Neural progenitor cell (in vitro differentiated cells): ENCODE measurements at regions not wholly inside any gene's neighbourhood (a gene's known extent, or its start where the extent isn't known, plus 50 kb on each side); places are given as distances from the start of the nearest gene placed in this dataset.

Experiments
- DNase-seq: peaks from one replicate; pipeline ENCODE4 v3.0.0-alpha.2; 2016; ENCODE audit warnings: low spot score
- H2AFZ ChIP-seq: fragments of 200-600 bp; sonication (generic); replicated peaks from 2 replicates; pipeline ENCODE4 v1.6.1; 2016; ENCODE audit warnings: antibody characterized with exemption
- H3F3A ChIP-seq: fragments of 200-600 bp; sonication (generic); 2 replicates; pipeline ENCODE4 v1.6.1; 2016; ENCODE audit warnings: antibody characterized with exemption, low read depth
- H3K27ac ChIP-seq: fragments of 200-600 bp; sonication (generic); 2 replicates; pipeline ENCODE4 v1.5.1; 2016; ENCODE audit warnings: mild to moderate bottlenecking
- H3K27me3 ChIP-seq: fragments of 200-600 bp; sonication (generic); 2 replicates; pipeline ENCODE4 v1.6.1; 2016; ENCODE audit warnings: mild to moderate bottlenecking, moderate library complexity
- H3K36me3 ChIP-seq: fragments of 200-600 bp; sonication (generic); 2 replicates; pipeline ENCODE4 v1.5.1; 2016
- H3K4me1 ChIP-seq: fragments of 200-600 bp; sonication (generic); 2 replicates; pipeline ENCODE4 v1.6.1; 2016; ENCODE audit warnings: mixed run types
- H3K4me2 ChIP-seq: fragments of 200-600 bp; sonication (generic); 2 replicates; pipeline ENCODE4 v1.6.1; 2016
- H3K4me3 ChIP-seq: fragments of 200-600 bp; sonication (generic); 2 replicates; pipeline ENCODE4 v1.5.1; 2016
- H3K79me2 ChIP-seq: fragments of 200-600 bp; sonication (generic); 2 replicates; pipeline ENCODE4 v1.6.1; 2016; ENCODE audit warnings: low read depth
- H3K9ac ChIP-seq: fragments of 200-600 bp; sonication (generic); 2 replicates; pipeline ENCODE4 v1.6.1; 2016
- H3K9me3 ChIP-seq: fragments of 200-600 bp; sonication (generic); 2 replicates; pipeline ENCODE4 v1.5.1; 2016; ENCODE audit warnings: low read depth
- H4K20me1 ChIP-seq: fragments of 200-600 bp; sonication (generic); 2 replicates; pipeline ENCODE4 v1.6.1; 2016; ENCODE audit warnings: low read depth
- H3K27ac Mint-ChIP-seq: 3 replicates; pipeline ENCODE4 v1.8.0; 2021; ENCODE audit warnings: mixed read lengths
- H3K27me3 Mint-ChIP-seq: 2 replicates; pipeline ENCODE4 v1.8.0; 2022; ENCODE audit warnings: low read depth, mild to moderate bottlenecking, inconsistent platforms, moderate library complexity, mixed read lengths; ENCODE audit not compliant: insufficient read depth
- H3K36me3 Mint-ChIP-seq: 3 replicates; pipeline ENCODE4 v1.8.0; 2021; ENCODE audit warnings: mixed read lengths
- H3K4me1 Mint-ChIP-seq: 3 replicates; pipeline ENCODE4 v1.8.0; 2021; ENCODE audit warnings: mixed read lengths
- H3K4me3 Mint-ChIP-seq: 3 replicates; pipeline ENCODE4 v1.8.0; 2021; ENCODE audit warnings: mild to moderate bottlenecking, moderate library complexity, mixed read lengths
- H3K9me3 Mint-ChIP-seq: 3 replicates; pipeline ENCODE4 v1.8.0; 2020; ENCODE audit warnings: mixed read lengths
- CTCF ChIP-seq: fragments of 200-600 bp; sonication (generic); IDR thresholded peaks from 2 replicates; pipeline ENCODE4 v1.5.1; 2017; ENCODE audit warnings: antibody characterized with exemption, mild to moderate bottlenecking
- EZH2 ChIP-seq: fragments of 200-600 bp; sonication (generic); IDR thresholded peaks from 2 replicates; pipeline ENCODE4 v1.6.1; 2017; ENCODE audit warnings: antibody characterized with exemption, mild to moderate bottlenecking, moderate library complexity
- EZH2phosphoT487 ChIP-seq: fragments of 200-600 bp; sonication (generic); IDR thresholded peaks from 2 replicates; pipeline ENCODE4 v1.6.1; 2017; ENCODE audit warnings: antibody characterized with exemption

- H3K27ac ChIP-seq, result no peak overlapping the region
These were observed 132.4 kb downstream of the NUAK1 start for GRCh38 chr12:106006382-106006781.

GRCh38 chr12:106006940-106007339 lies 131.8 kb downstream of the NUAK1 start:
- Histone ChIP-seq H3K79me2 (no peaks in the 10 kb centered on the region), H3K36me3 (no peaks in the 10 kb centered on the region), H3F3A (no peaks in the 10 kb centered on the region), H3K4me2 (no peak overlapping the region), H3K27me3 (no peaks in the 10 kb centered on the region), H4K20me1 (no peaks in the 10 kb centered on the region), H3K27ac (no peak overlapping the region), H3K4me3 (no peak overlapping the region), H3K4me1 (no peaks in the 10 kb centered on the region), H3K9me3 (no peaks in the 10 kb centered on the region), H3K9ac (no peak overlapping the region), H2AFZ (no peak overlapping the region)
- Mint-ChIP-seq H3K4me3 (no peak overlapping the region), H3K27ac (no peak overlapping the region), H3K4me1 (peaks cover 14% of the 10 kb centered on the region), H3K9me3 (peaks cover 10% of the 10 kb centered on the region), H3K36me3 (peaks cover 2% of the 10 kb centered on the region), H3K27me3 (peaks cover 7% of the 10 kb centered on the region)
- no peak for DNase-seq
- no peak for TF ChIP-seq EZH2
- no peak for TF ChIP-seq CTCF

More at GRCh38 chr12:106006382-106006781, 132.4 kb downstream of the NUAK1 start:
- Histone ChIP-seq H3K36me3 (no peaks in the 10 kb centered on the region), H3K4me3 (no peak overlapping the region), H3K4me2 (no peak overlapping the region), H2AFZ (no peak overlapping the region), H3K4me1 (no peaks in the 10 kb centered on the region), H3K27me3 (no peaks in the 10 kb centered on the region), H3K79me2 (no peaks in the 10 kb centered on the region), H4K20me1 (no peaks in the 10 kb centered on the region), H3F3A (no peaks in the 10 kb centered on the region), H3K9me3 (no peaks in the 10 kb centered on the region), H3K9ac (no peak overlapping the region)
- Mint-ChIP-seq H3K36me3 (peaks cover 2% of the 10 kb centered on the region), H3K4me1 (peaks cover 14% of the 10 kb centered on the region), H3K9me3 (peaks cover 10% of the 10 kb centered on the region), H3K4me3 (no peak overlapping the region), H3K27ac (no peak overlapping the region), H3K27me3 (peaks cover 7% of the 10 kb centered on the region)
- no peak for DNase-seq
- no peak for TF ChIP-seq EZH2phosphoT487
- no peak for TF ChIP-seq CTCF
- no peak for TF ChIP-seq EZH2

DNA sequence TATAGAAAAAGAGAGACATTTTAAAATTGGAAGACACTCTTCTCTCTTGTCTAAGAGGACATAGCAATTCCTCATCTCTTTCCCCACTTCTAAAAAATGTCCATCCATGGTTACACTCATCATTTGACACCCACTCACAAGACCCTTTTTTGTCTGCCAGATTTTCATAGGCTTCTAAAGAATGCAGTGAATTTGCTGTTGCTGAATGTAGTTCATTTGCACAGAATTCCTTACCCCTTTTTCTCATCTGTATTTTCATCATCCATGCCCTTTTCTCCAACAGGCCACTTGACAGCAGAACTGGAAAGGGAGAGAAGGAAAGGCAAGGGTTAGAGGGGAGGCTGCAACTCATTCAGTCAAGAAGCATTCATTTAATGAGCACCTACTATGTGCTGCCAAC lies 128.0 kb downstream of the NUAK1 start:
- Mint-ChIP-seq H3K4me1 (peaks cover 14% of the 10 kb centered on the region), H3K27ac (no peak overlapping the region), H3K4me3 (no peak overlapping the region), H3K36me3 (no peaks in the 10 kb centered on the region), H3K27me3 (peaks cover 8% of the 10 kb centered on the region), H3K9me3 (no peaks in the 10 kb centered on the region)
- Histone ChIP-seq H3K4me3 (no peak overlapping the region), H3K79me2 (no peaks in the 10 kb centered on the region), H3K9me3 (no peaks in the 10 kb centered on the region), H3F3A (no peaks in the 10 kb centered on the region), H3K27ac (no peak overlapping the region), H3K4me1 (no peaks in the 10 kb centered on the region), H3K27me3 (no peaks in the 10 kb centered on the region), H3K36me3 (no peaks in the 10 kb centered on the region), H3K4me2 (no peak overlapping the region), H2AFZ (no peak overlapping the region), H4K20me1 (no peaks in the 10 kb centered on the region), H3K9ac (no peak overlapping the region)
- DNase-seq, result no peak
- TF ChIP-seq EZH2phosphoT487 (no peak), CTCF (no peak), EZH2 (no peak)
